ENCODE measurements at regions not wholly inside any gene's neighbourhood (a gene's known extent, or its start where the extent isn't known, plus 50 kb on each side); places are given as distances from the start of the nearest gene placed in this dataset.

- TF ChIP-seq, protein P1, sequence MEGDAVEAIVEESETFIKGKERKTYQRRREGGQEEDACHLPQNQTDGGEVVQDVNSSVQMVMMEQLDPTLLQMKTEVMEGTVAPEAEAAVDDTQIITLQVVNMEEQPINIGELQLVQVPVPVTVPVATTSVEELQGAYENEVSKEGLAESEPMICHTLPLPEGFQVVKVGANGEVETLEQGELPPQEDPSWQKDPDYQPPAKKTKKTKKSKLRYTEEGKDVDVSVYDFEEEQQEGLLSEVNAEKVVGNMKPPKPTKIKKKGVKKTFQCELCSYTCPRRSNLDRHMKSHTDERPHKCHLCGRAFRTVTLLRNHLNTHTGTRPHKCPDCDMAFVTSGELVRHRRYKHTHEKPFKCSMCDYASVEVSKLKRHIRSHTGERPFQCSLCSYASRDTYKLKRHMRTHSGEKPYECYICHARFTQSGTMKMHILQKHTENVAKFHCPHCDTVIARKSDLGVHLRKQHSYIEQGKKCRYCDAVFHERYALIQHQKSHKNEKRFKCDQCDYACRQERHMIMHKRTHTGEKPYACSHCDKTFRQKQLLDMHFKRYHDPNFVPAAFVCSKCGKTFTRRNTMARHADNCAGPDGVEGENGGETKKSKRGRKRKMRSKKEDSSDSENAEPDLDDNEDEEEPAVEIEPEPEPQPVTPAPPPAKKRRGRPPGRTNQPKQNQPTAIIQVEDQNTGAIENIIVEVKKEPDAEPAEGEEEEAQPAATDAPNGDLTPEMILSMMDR (IDR thresholded peaks at IDR 0.05; ENCODE audit: poor library complexity, severe bottlenecking) = no peak
- Histone ChIP-seq H3K4me1 (ENCODE audit: insufficient read depth, poor library complexity, severe bottlenecking) (peaks cover 14% of the 10 kb centered on the region), H3K9me3 (ENCODE audit: severe bottlenecking) (no peaks in the 10 kb centered on the region), H3K4me3 (ENCODE audit: severe bottlenecking) (no peak overlapping the region), H3K27ac (ENCODE audit: poor library complexity, severe bottlenecking) (peak overlapping the region; percentile 34), H3K36me3 (ENCODE audit: low read depth) (no peaks in the 10 kb centered on the region), H3K27me3 (ENCODE audit: insufficient read depth, poor library complexity, severe bottlenecking) (no peaks in the 10 kb centered on the region)
- peak; percentile 62 for ATAC-seq (ENCODE audit: low read depth)
- DNase-seq (ENCODE audit: low spot score) = no peak
Observed at GRCh38 chr10:118950190-118950680, 79.3 kb upstream of the NANOS1 start.

DNA sequence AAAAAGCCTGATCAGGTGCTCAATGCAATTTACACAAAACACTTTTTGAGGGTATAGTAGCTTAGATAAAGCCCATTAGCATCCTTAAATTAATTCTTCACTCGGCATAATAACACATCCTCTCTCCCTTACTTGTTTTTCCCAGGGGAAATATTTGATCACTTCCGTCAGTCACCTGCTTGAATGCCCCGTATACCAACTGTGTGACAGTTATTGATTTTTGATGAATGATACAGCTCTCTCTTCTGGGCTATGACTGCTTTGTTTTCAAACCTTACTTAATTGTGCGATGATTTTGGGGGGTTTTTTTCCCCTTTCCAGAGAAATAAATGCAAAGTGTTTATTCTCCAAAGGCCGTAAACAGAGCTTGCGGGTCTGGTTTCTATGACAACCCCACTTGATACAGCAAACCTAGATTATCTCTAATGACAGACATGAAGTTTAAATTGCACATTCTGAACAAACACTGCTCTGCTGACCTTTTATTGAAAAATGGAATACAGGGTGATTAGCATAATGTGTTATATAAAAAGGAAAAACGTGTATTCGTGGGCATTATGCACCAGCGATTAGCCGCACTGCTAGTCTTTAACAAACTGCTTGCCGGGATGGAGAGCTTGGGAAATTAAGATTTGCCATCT lies 78.4 kb upstream of the NANOS1 start:
- H3K27me3 ChIP-seq (ENCODE audit: insufficient read depth, poor library complexity, severe bottlenecking) = no peaks in the 10 kb centered on the region
- ATAC-seq (ENCODE audit: low read depth) (no peak), DNase-seq (ENCODE audit: low spot score) (no peak)
- TF ChIP-seq, protein P1 (IDR thresholded peaks at IDR 0.05; ENCODE audit: poor library complexity, severe bottlenecking) = no peak
- H3K4me1 ChIP-seq (ENCODE audit: insufficient read depth, poor library complexity, severe bottlenecking) = peaks cover 14% of the 10 kb centered on the region
- H3K27ac ChIP-seq (ENCODE audit: poor library complexity, severe bottlenecking) = peak overlapping the region; percentile 34
- no peak overlapping the region for H3K4me3 ChIP-seq (ENCODE audit: severe bottlenecking)
- H3K9me3 ChIP-seq (ENCODE audit: severe bottlenecking) = no peaks in the 10 kb centered on the region
- H3K36me3 ChIP-seq (ENCODE audit: low read depth) = no peaks in the 10 kb centered on the region

DNA sequence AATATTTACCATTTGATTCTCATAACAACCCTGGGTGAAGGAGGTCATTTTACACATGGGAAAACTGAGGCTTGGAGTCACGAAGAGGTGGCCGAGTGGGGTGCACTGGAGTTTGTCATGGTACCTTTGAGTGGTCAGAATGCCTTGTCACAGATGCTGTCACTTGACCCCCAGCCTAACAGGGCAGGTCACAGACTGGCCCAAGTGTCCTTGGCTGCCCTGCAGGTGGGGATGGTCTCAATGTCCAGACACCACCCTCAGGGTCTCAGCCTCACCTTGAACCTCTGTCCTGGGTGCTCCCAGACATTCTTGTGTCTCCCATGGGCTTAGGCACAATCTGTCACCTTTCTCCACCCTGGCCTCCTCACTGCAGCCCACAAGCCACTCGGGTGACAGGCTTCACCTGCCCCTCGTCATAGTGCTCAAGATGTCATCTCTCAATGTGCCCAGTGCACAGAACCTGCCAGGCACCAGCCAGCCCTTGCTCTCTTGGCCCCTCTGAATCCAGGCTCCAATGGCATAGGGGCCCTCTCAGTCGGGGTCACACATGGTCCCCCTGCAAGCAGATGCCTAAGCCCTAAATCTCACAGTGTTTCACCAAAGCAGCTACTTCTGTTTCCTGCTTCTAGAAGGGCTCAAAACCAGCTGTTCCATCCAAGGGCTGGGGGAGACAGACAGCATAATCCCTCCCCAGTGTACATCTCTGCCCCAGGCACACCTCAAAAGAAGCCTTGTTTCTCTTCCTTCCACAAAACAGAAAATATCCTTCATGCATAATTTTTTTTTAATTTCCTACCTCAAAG lies 76.8 kb upstream of the NANOS1 start:
- H3K9me3 ChIP-seq (ENCODE audit: severe bottlenecking) = no peaks in the 10 kb centered on the region
- H3K27me3 ChIP-seq (ENCODE audit: insufficient read depth, poor library complexity, severe bottlenecking) = no peaks in the 10 kb centered on the region
- H3K4me3 ChIP-seq (ENCODE audit: severe bottlenecking) = no peak overlapping the region
- peaks cover 14% of the 10 kb centered on the region for H3K4me1 ChIP-seq (ENCODE audit: insufficient read depth, poor library complexity, severe bottlenecking)
- H3K36me3 ChIP-seq (ENCODE audit: low read depth) = no peaks in the 10 kb centered on the region
- H3K27ac ChIP-seq (ENCODE audit: poor library complexity, severe bottlenecking) = no peak overlapping the region
- DNase-seq (ENCODE audit: low spot score) = no peak
- ATAC-seq (ENCODE audit: low read depth) = no peak
- TF ChIP-seq, protein P1 (IDR thresholded peaks at IDR 0.05; ENCODE audit: poor library complexity, severe bottlenecking) = no peak

GRCh38 chr10:118953598-118954393 lies 75.7 kb upstream of the NANOS1 start:
- H3K27me3 ChIP-seq (ENCODE audit: insufficient read depth, poor library complexity, severe bottlenecking) = no peaks in the 10 kb centered on the region
- no peaks in the 10 kb centered on the region for H3K36me3 ChIP-seq (ENCODE audit: low read depth)
- peaks cover 17% of the 10 kb centered on the region for H3K4me1 ChIP-seq (ENCODE audit: insufficient read depth, poor library complexity, severe bottlenecking)
- H3K27ac ChIP-seq (ENCODE audit: poor library complexity, severe bottlenecking) = no peak overlapping the region
- H3K9me3 ChIP-seq (ENCODE audit: severe bottlenecking) = no peaks in the 10 kb centered on the region
- TF ChIP-seq, protein P1 (IDR thresholded peaks at IDR 0.05; ENCODE audit: poor library complexity, severe bottlenecking) = no peak
- H3K4me3 ChIP-seq (ENCODE audit: severe bottlenecking) = no peak overlapping the region
- DNase-seq (ENCODE audit: low spot score) (no peak), ATAC-seq (ENCODE audit: low read depth) (no peak)

Measured in RWPE2 (cell line).